SK-N-SH (cell line): ENCODE measurements at regions not wholly inside any gene's neighbourhood (a gene's known extent, or its start where the extent isn't known, plus 50 kb on each side); places are given as distances from the start of the nearest gene placed in this dataset.

Source experiments
- CHD2 ChIP-seq: fragments of 150-350 bp; IDR thresholded peaks from 2 replicates; pipeline ENCODE4 v1.6.1; 2018; ENCODE audit warnings: low read length; ENCODE audit not compliant: partially characterized antibody
- GABPA ChIP-seq: IDR thresholded peaks from 2 replicates; pipeline ENCODE4 v1.4.0; 2012; ENCODE audit warnings: low read depth, mild to moderate bottlenecking
- MAX ChIP-seq: IDR thresholded peaks from 2 replicates; pipeline ENCODE4 v1.4.0; 2012; ENCODE audit warnings: low read depth
- MXI1 ChIP-seq: IDR thresholded peaks from 2 replicates; pipeline ENCODE4 v1.6.1; 2012; ENCODE audit warnings: mild to moderate bottlenecking, low read depth, low read length, improper control_type of control experiment
- POLR2AphosphoS5 ChIP-seq: IDR thresholded peaks from 2 replicates; pipeline ENCODE4 v1.6.1; 2012; ENCODE audit warnings: low read depth, low read length
- RAD21 ChIP-seq: IDR thresholded peaks from 2 replicates; pipeline ENCODE4 v1.6.1; 2012; ENCODE audit warnings: mild to moderate bottlenecking, low read length
- USF2 ChIP-seq: fragments of 150-350 bp; IDR thresholded peaks from 2 replicates; pipeline ENCODE4 v1.6.1; 2017; ENCODE audit warnings: antibody characterized with exemption, low read length, low read depth, borderline replicate concordance
- YY1 ChIP-seq: IDR thresholded peaks from 2 replicates; pipeline ENCODE4 v1.4.0; 2012; ENCODE audit warnings: low read depth, mild to moderate bottlenecking
- TF ChIP-seq, protein P1 (sequence below): fragments of 200-600 bp; sonication (generic); IDR thresholded peaks from 2 replicates; pipeline ENCODE4 v1.6.1; 2017; ENCODE audit warnings: antibody characterized with exemption, mild to moderate bottlenecking, moderate library complexity

GRCh38 chr21:23801292-23801691 lies 1806.0 kb downstream of the MRPL39 start:
- TF ChIP-seq MAX, result no peak
- TF ChIP-seq, protein P1, sequence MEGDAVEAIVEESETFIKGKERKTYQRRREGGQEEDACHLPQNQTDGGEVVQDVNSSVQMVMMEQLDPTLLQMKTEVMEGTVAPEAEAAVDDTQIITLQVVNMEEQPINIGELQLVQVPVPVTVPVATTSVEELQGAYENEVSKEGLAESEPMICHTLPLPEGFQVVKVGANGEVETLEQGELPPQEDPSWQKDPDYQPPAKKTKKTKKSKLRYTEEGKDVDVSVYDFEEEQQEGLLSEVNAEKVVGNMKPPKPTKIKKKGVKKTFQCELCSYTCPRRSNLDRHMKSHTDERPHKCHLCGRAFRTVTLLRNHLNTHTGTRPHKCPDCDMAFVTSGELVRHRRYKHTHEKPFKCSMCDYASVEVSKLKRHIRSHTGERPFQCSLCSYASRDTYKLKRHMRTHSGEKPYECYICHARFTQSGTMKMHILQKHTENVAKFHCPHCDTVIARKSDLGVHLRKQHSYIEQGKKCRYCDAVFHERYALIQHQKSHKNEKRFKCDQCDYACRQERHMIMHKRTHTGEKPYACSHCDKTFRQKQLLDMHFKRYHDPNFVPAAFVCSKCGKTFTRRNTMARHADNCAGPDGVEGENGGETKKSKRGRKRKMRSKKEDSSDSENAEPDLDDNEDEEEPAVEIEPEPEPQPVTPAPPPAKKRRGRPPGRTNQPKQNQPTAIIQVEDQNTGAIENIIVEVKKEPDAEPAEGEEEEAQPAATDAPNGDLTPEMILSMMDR, result no peak
- no peak for TF ChIP-seq GABPA
- no peak for TF ChIP-seq USF2
- no peak for TF ChIP-seq YY1
- TF ChIP-seq RAD21, result no peak
- TF ChIP-seq POLR2AphosphoS5, result no peak
- no peak for TF ChIP-seq MXI1
- no peak for TF ChIP-seq CHD2
